ENCODE measurements at regions not wholly inside any gene's neighbourhood (a gene's known extent, or its start where the extent isn't known, plus 50 kb on each side); places are given as distances from the start of the nearest gene placed in this dataset.

DNA sequence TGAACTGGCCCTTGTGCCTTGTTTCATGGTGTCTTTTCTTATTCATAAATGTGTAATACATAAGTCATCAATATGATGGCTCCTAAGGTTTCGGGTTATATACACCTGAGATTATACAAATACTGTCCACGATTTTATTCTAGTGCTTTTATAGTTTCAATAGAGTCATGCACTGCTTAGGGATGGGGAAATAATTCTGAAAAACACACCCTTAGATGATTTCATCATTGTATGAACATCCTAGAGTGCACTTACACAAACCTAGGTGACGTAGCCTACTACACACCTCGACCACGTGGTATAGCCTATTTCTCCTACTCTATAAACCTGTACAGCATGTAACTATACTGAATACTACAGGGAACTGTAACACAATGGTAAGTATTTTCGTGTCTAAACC is 988.8 kb upstream of the NR2F2 start:
- no peak overlapping the region for H3K27ac ChIP-seq (ENCODE audit: low read depth in 2 of 2, low read length in 1 of 2)
- H3K4me1 ChIP-seq (ENCODE audit: control insufficient read depth in 1 of 2, insufficient read depth in 2 of 2, low read depth in 1 of 2, low read length in 1 of 2), result no peaks in the 10 kb centered on the region
- CTCF ChIA-PET, result no interaction called here
- H3K79me2 ChIP-seq (ENCODE audit: insufficient read depth), result no peaks in the 10 kb centered on the region
- no peaks in the 10 kb centered on the region for H3K27me3 ChIP-seq (ENCODE audit: insufficient read depth)
- no peaks in the 10 kb centered on the region for H3K36me3 ChIP-seq (replicated peaks in 1 of 2; ENCODE audit: control insufficient read depth in 1 of 2, insufficient read depth in 2 of 2, low read length in 1 of 2)
- no peak overlapping the region for H3K4me2 ChIP-seq
- no peaks in the 10 kb centered on the region for H3K9me3 ChIP-seq
- 7% methylated on average over 6 of the region's 6 CpGs for WGBS (ENCODE audit: low lambda C conversion rate)
- no peak overlapping the region for H3K9ac ChIP-seq
- no peaks in the 10 kb centered on the region for H4K20me1 ChIP-seq (ENCODE audit: insufficient read depth)
- H2AFZ ChIP-seq (ENCODE audit: low read depth), result no peak overlapping the region
- POLR2A ChIA-PET, result no interaction called here
- no peak overlapping the region for H3K4me3 ChIP-seq (ENCODE audit: low read depth in 2 of 2, low read length in 1 of 2)
- TF ChIP-seq SIN3A (IDR thresholded peaks at IDR 0.05; ENCODE audit: borderline replicate concordance, low read depth, low read length) (no peak), GABPA (IDR thresholded peaks at IDR 0.05; ENCODE audit: low read depth) (no peak), TEAD4 (IDR thresholded peaks at IDR 0.05; ENCODE audit: borderline replicate concordance, insufficient read depth) (no peak), USF1 (IDR thresholded peaks at IDR 0.05; ENCODE audit: borderline replicate concordance, low read depth) (no peak), ELF1 (IDR thresholded peaks at IDR 0.05) (no peak), SMC3 (IDR thresholded peaks at IDR 0.05; ENCODE audit: low read depth, low read length) (no peak), EP300 (IDR thresholded peaks at IDR 0.05; ENCODE audit: borderline replicate concordance in 1 of 2, low read depth in 1 of 2, low read length in 1 of 2) (no peak), GATA2 (CRISPR knock-in tag; IDR thresholded peaks at IDR 0.05) (no peak), RFX5 (IDR thresholded peaks at IDR 0.05; ENCODE audit: low read length) (no peak)
- H3K9me2 ChIP-seq, result no peaks in the 10 kb centered on the region
- no peak for DNase-seq
- no peaks in the 10 kb centered on the region for H3F3A ChIP-seq (replicated peaks; ENCODE audit: insufficient read depth)

- POLR2A ChIA-PET, result no interaction called here
- no peaks in the 10 kb centered on the region for H3K9me2 ChIP-seq
- H3K4me3 ChIP-seq (ENCODE audit: low read depth in 2 of 2, low read length in 1 of 2), result no peak overlapping the region
- TF ChIP-seq MAX (IDR thresholded peaks at IDR 0.05; ENCODE audit: low read depth) (no peak), CTCF (IDR thresholded peaks at IDR 0.05) (no peak), ELF1 (IDR thresholded peaks at IDR 0.05) (no peak), POLR2AphosphoS5 (IDR thresholded peaks at IDR 0.05; ENCODE audit: low read depth, low read length) (no peak), RAD21 (IDR thresholded peaks at IDR 0.05; ENCODE audit: low read length) (no peak), GABPA (IDR thresholded peaks at IDR 0.05; ENCODE audit: low read depth) (no peak), REST (IDR thresholded peaks at IDR 0.05; ENCODE audit: low read depth, low read length) (no peak), TCF12 (IDR thresholded peaks at IDR 0.05) (no peak), FOXJ3 (CRISPR knock-in tag; IDR thresholded peaks at IDR 0.05) (no peak)
- H3K27me3 ChIP-seq (ENCODE audit: insufficient read depth), result no peaks in the 10 kb centered on the region
- CTCF ChIA-PET, result no interaction called here
- no peak overlapping the region for H3K9ac ChIP-seq
- DNase-seq, result no peak
- H4K20me1 ChIP-seq (ENCODE audit: insufficient read depth), result no peaks in the 10 kb centered on the region
- H3K79me2 ChIP-seq (ENCODE audit: insufficient read depth), result no peaks in the 10 kb centered on the region
- no peak overlapping the region for H3K4me2 ChIP-seq
- no peaks in the 10 kb centered on the region for H3K4me1 ChIP-seq (ENCODE audit: control insufficient read depth in 1 of 2, insufficient read depth in 2 of 2, low read depth in 1 of 2, low read length in 1 of 2)
- no peak overlapping the region for H3K27ac ChIP-seq (ENCODE audit: low read depth in 2 of 2, low read length in 1 of 2)
- H3K36me3 ChIP-seq (replicated peaks in 1 of 2; ENCODE audit: control insufficient read depth in 1 of 2, insufficient read depth in 2 of 2, low read length in 1 of 2), result no peaks in the 10 kb centered on the region
- H3F3A ChIP-seq (replicated peaks; ENCODE audit: insufficient read depth), result no peaks in the 10 kb centered on the region
- 5% methylated on average over 4 of the region's 4 CpGs for WGBS (ENCODE audit: low lambda C conversion rate)
- no peaks in the 10 kb centered on the region for H3K9me3 ChIP-seq
- H2AFZ ChIP-seq (ENCODE audit: low read depth), result no peak overlapping the region
Measured at GRCh38 chr15:95345867-95346266, 984.6 kb upstream of the NR2F2 start.
